ENCODE measurements at regions not wholly inside any gene's neighbourhood (a gene's known extent, or its start where the extent isn't known, plus 50 kb on each side); places are given as distances from the start of the nearest gene placed in this dataset.

- FAIRE-seq = no peak
- TF ChIP-seq GATA2 (IDR thresholded peaks at IDR 0.05; ENCODE audit: insufficient read depth, insufficient read length, low read depth, low read length) = no peak
- TF ChIP-seq MAX (IDR thresholded peaks at IDR 0.05; ENCODE audit: insufficient read depth, insufficient read length) = no peak
- TF ChIP-seq FOS (IDR thresholded peaks at IDR 0.05; ENCODE audit: borderline replicate concordance, insufficient read depth, low read length) = no peak
- no peak for TF ChIP-seq POLR2A (IDR thresholded peaks at IDR 0.05; ENCODE audit: low read depth, low read length)
- TF ChIP-seq JUN (IDR thresholded peaks at IDR 0.05; ENCODE audit: borderline replicate concordance, insufficient read depth, insufficient read length, low read depth) = no peak
- no peak for TF ChIP-seq MYC (IDR thresholded peaks at IDR 0.05; ENCODE audit: low read depth, low read length)
- no peak for TF ChIP-seq EZH2 (IDR thresholded peaks at IDR 0.05; ENCODE audit: borderline replicate concordance, low read depth, low read length, severe bottlenecking)
- TF ChIP-seq CTCF (IDR thresholded peaks at IDR 0.05; ENCODE audit: extremely low read depth in 1 of 2, insufficient read depth in 1 of 2, low read depth in 1 of 2, low read length in 2 of 2) = no peak
- TF ChIP-seq POLR2AphosphoS5 (IDR thresholded peaks at IDR 0.05; ENCODE audit: insufficient read depth, low read depth, low read length) = no peak
- no peak overlapping the region for H3K27ac ChIP-seq (ENCODE audit: insufficient read depth, low read depth, low read length)
- POLR2A ChIA-PET = no interaction called here
- H3K36me3 ChIP-seq (ENCODE audit: control insufficient read depth in 2 of 2, extremely low read depth in 1 of 2, insufficient read depth in 2 of 2, low read length in 2 of 2) = no peaks in the 10 kb centered on the region
- no peak overlapping the region for H3K4me2 ChIP-seq (ENCODE audit: insufficient read depth, low read length)
- H3K9me3 ChIP-seq (replicated peaks; ENCODE audit: control insufficient read depth, insufficient read depth, low read length) = no peaks in the 10 kb centered on the region
- dilution Hi-C loops (cut with MboI; ENCODE audit: extremely low pct_ligation_motif_present, low sequenced_read_pairs) (no loop called here), intact Hi-C loops (cut with micrococcal nuclease) (no loop called here)
- H2AFZ ChIP-seq (ENCODE audit: low read depth, low read length) = no peak overlapping the region
- no TSS peak for BruUV-seq (replicated peaks)
- H3K4me3 ChIP-seq (replicated peaks in 1 of 3; ENCODE audit: insufficient read depth in 1 of 3, low read depth in 1 of 3, low read length in 3 of 3) = no peak overlapping the region
- H3K9me1 ChIP-seq (replicated peaks; ENCODE audit: control insufficient read depth, extremely low read depth, insufficient read depth, low read length) = no peaks in the 10 kb centered on the region
- H4K20me1 ChIP-seq (replicated peaks; ENCODE audit: control insufficient read depth, extremely low read depth, insufficient read depth, low read length) = no peaks in the 10 kb centered on the region
- CTCF ChIA-PET = interaction anchor here (0.5 to 1.5 kb wide), 2 partner anchors 19 to 33 kb away, joined by 3 read pairs; no protein-coding TSS in a partner anchor
- no peaks in the 10 kb centered on the region for H3K79me2 ChIP-seq (ENCODE audit: control insufficient read depth, insufficient read depth, low read length)
- H3K4me1 ChIP-seq (ENCODE audit: control insufficient read depth, extremely low read depth, insufficient read depth, low read length) = no peaks in the 10 kb centered on the region
- DNase-seq (ENCODE audit: low read depth, low spot score) = no peak
- H3K9ac ChIP-seq (replicated peaks; ENCODE audit: extremely low read depth, insufficient read depth, low read length) = no peak overlapping the region
- no peaks in the 10 kb centered on the region for H3K27me3 ChIP-seq (ENCODE audit: control insufficient read depth in 2 of 2, insufficient read depth in 2 of 2, low read length in 2 of 2)
Observed at GRCh38 chr5:124148574-124148973, 597.9 kb downstream of the ZNF608 start.

Measured in endothelial cell of umbilical vein (primary cell).